ENCODE measurements at regions not wholly inside any gene's neighbourhood (a gene's known extent, or its start where the extent isn't known, plus 50 kb on each side); places are given as distances from the start of the nearest gene placed in this dataset.

DNA sequence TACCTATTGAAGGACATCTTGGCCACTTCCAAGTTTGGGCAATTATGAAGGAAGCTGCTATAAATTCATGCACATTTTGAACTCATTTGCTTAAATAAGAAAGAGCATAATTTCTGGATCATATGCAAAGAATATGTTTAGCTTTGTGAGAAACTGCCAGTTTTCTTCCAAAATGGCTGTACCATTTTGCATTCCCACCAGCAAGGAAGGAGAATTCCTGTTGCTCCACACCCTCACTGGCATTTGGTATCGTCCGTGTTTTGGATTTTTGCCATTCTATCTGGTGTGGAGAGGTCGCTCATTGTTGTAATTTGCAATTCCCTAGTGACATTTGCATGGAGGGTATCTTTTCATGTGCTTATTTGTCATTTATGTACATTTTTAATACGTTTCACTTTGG is 339.3 kb downstream of the DAD1 start:
- Histone ChIP-seq H3K27ac (ENCODE audit: insufficient read depth, low read length) (no peak overlapping the region), H3K4me2 (ENCODE audit: low read depth, low read length) (no peak overlapping the region), H2BK120ac (ENCODE audit: low read depth, low read length) (no peak overlapping the region), H2BK20ac (ENCODE audit: low read depth, low read length) (no peak overlapping the region), H3K18ac (ENCODE audit: low read depth, low read length) (no peak overlapping the region), H2AK5ac (ENCODE audit: low read depth, low read length) (no peak overlapping the region), H4K91ac (ENCODE audit: insufficient read depth, low read depth, low read length) (no peak overlapping the region), H3K27me3 (ENCODE audit: control insufficient read depth, insufficient read depth, low read length) (no peaks in the 10 kb centered on the region), H3K4me3 (ENCODE audit: insufficient read depth, low read depth, low read length) (no peak overlapping the region), H3K9me3 (ENCODE audit: control insufficient read depth, insufficient read depth, low read length) (no peaks in the 10 kb centered on the region), H4K5ac (ENCODE audit: low read depth, low read length) (no peak overlapping the region), H3K4me1 (ENCODE audit: control insufficient read depth, insufficient read depth, low read length) (peaks cover 11% of the 10 kb centered on the region), H3K56ac (ENCODE audit: extremely low read depth, insufficient read depth, low read length) (no peak overlapping the region), H4K8ac (ENCODE audit: low read depth in 2 of 2, low read length in 2 of 2) (no peak overlapping the region), H3K14ac (replicated peaks; ENCODE audit: low read depth, low read length) (no peak overlapping the region), H3K9ac (ENCODE audit: low read depth, low read length) (no peak overlapping the region), H3K23ac (ENCODE audit: low read depth, low read length) (no peak overlapping the region), H2AK9ac (replicated peaks; ENCODE audit: low read depth, low read length, poor library complexity) (no peak overlapping the region), H2BK15ac (ENCODE audit: low read depth, low read length) (no peak overlapping the region; the same call in 2 of the 3 replicates), H3K79me1 (ENCODE audit: low read depth in 1 of 2, low read length in 2 of 2) (no peaks in the 10 kb centered on the region), H3K4ac (ENCODE audit: low read depth, low read length) (no peak overlapping the region), H2AFZ (replicated peaks; ENCODE audit: low read length, poor library complexity) (no peak overlapping the region), H2BK5ac (ENCODE audit: low read depth, low read length, poor library complexity, severe bottlenecking) (no peak overlapping the region), H3K36me3 (ENCODE audit: control insufficient read depth, insufficient read depth, low read length) (no peaks in the 10 kb centered on the region), H4K20me1 (ENCODE audit: insufficient read depth, low read length) (no peaks in the 10 kb centered on the region), H3K9me1 (ENCODE audit: insufficient read depth, low read length) (no peaks in the 10 kb centered on the region)
- no peak for DNase-seq
- dilution Hi-C loops (cut with HindIII; ENCODE audit: low sequenced_read_pairs, unreplicated experiment) (no loop called here), in situ Hi-C loops (cut with MboI; ENCODE audit: low sequenced_read_pairs) (no loop called here), intact Hi-C loops (cut with micrococcal nuclease) (no loop called here)
- no peak for ATAC-seq (ENCODE audit: low read depth)
- ChIA-PET POLR2A (ENCODE audit: unreplicated experiment) (no interaction called here), CTCF (no interaction called here)
- BruUV-seq (replicated peaks) = no TSS peak
- TF ChIP-seq SMC3 (IDR thresholded peaks at IDR 0.05; ENCODE audit: low read depth, low read length) = no peak
- TF ChIP-seq MAFK (IDR thresholded peaks at IDR 0.05; ENCODE audit: low read depth, low read length) = no peak
- no peak for TF ChIP-seq CHD1 (IDR thresholded peaks at IDR 0.05; ENCODE audit: low read depth, low read length)
- TF ChIP-seq CEBPB (IDR thresholded peaks at IDR 0.05; ENCODE audit: low read depth, low read length) = no peak
- TF ChIP-seq RAD21 (IDR thresholded peaks at IDR 0.05; ENCODE audit: low read length) = no peak
- TF ChIP-seq RFX5 (IDR thresholded peaks at IDR 0.05; ENCODE audit: low read depth, low read length) = no peak
- TF ChIP-seq FOS (IDR thresholded peaks at IDR 0.05; ENCODE audit: low read depth, low read length) = no peak
- TF ChIP-seq NFE2L2 (IDR thresholded peaks at IDR 0.05; ENCODE audit: low read depth, low read length) = no peak
- no peak for TF ChIP-seq RCOR1 (IDR thresholded peaks at IDR 0.05; ENCODE audit: insufficient replicate concordance, low read length)
- no CpG with 5 or more reads among the region's 4 CpGs for WGBS, 2 experiments (ENCODE audit: extremely low coverage in 2 of 2, insufficient read length in 1 of 2)

Measured in IMR-90 (cell line).